ENCODE measurements at regions not wholly inside any gene's neighbourhood (a gene's known extent, or its start where the extent isn't known, plus 50 kb on each side); places are given as distances from the start of the nearest gene placed in this dataset.

- no peak for DNase-seq
Measured at GRCh38 chr9:17894501-17895160, 315.8 kb downstream of the SH3GL2 start.

DNA sequence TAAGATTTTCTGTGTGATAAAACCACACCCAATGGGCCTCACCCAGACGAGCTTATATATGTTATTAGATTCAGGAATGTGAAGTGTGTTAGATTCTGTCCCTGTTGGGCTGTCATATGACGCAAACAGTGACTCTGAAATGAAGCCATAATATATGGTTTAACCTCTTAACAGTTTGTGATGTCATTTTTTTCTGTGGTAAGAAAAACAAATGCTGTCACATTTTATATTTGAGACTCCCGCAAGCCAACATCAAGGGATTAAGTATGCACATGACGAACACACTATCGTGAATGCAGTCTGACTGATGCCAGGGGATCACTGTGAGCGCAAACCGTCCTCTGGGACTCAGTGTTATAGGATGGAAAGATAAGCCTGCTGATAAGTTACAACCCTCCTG lies 321.7 kb downstream of the SH3GL2 start:
- DNase-seq = no peak

- DNase-seq = no peak
Measured at GRCh38 chr9:17905366-17905765, 326.5 kb downstream of the SH3GL2 start.

DNA sequence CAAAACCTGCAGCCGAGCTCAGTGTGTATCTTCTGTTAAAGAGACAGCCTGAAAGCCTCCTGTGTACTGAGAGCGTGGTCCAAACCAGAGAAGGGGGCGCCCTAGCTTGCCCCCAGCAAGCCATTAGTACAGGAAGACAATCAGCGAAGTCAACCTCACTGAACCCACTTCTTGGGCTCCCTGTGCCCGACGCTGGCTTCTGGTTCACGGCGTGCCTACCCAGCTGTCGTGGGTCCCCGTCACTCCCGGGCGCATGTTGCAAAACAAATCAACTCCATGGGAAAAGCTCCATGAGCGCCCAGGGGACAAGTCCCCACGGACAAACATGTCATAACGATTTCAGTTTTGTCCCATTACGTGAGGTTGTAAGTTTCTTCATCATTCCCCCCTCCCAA lies 326.9 kb downstream of the SH3GL2 start:
- peak; percentile 33 for DNase-seq

DNA sequence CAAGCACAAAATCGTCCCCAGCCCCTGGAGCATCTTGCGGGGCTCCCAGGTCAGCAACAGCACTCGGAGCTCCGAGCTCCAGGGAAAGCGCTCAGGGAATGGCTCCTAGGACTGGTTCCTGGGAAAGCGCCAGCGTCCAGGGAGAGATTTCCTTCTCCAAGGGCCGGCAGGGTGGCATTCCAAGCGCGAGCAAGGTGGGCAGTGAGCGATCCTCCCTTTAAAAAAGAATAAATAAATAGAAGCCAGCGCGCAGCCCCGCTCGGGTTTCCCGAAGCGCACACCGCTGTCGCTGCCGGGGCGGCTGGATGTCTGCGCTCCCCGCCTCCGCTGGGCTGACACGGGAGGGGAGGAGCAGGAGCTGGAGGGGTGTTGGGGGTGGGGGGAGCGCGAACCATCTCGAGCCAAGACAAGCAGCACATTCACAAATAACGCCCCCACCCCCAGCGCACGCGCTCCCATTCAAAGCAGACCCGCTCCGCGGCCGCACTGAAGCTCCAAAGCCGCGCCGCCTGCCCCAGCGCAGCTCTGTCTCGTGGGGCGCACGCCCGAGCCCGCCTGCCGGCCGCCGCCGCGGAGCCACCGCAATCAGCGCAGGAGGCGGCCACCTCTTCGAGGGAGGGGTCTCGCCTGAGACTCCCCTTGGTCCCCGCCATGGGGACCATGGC lies 327.4 kb downstream of the SH3GL2 start:
- peak; percentile 60 for DNase-seq

- peak; percentile 54 for DNase-seq
Measured at GRCh38 chr9:17906841-17907778, 328.2 kb downstream of the SH3GL2 start.

DNA sequence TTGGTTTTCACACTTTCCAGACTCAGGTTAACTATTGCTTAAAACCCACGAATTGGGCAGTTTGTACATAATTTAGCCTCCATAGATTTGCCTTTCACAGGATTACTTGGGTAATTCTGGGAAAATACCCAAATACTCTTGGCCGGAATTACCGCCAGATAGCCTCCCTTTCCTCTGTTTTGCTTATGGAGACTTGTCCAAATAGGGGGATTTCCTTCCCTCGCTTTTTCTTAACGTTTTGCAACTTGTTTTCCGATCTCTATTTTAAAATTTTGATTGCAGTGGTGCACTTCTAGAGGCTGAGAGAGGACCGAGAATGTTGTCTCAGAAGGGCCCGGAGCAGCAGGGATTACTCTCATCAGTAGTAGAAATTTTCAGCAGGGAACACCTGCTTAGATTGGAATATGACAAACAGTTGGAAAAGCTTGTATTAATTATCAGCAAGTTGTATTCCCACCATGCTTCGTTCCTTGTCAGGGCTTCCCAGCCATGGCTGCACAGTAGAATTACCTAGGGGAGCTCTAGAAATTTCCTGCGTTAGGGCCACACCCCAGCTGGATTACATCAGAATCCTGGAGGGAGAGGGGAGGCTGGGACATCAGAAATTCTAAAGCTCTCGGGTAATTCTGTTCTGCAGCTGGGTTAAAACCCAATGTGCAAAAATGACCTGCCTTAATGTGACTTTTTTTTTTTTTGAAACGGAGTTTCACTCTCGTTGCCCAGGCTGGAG lies 329.1 kb downstream of the SH3GL2 start:
- DNase-seq = no peak

GRCh38 chr9:17926246-17926645 lies 347.4 kb downstream of the SH3GL2 start:
- DNase-seq = no peak

- no peak for DNase-seq
Measured at GRCh38 chr9:17927616-17928015, 348.8 kb downstream of the SH3GL2 start.

GRCh38 chr9:17928228-17928627 lies 349.4 kb downstream of the SH3GL2 start:
- peak; percentile 77 for DNase-seq

GRCh38 chr9:17928768-17929167 lies 349.9 kb downstream of the SH3GL2 start:
- DNase-seq = peak; percentile 33

DNA sequence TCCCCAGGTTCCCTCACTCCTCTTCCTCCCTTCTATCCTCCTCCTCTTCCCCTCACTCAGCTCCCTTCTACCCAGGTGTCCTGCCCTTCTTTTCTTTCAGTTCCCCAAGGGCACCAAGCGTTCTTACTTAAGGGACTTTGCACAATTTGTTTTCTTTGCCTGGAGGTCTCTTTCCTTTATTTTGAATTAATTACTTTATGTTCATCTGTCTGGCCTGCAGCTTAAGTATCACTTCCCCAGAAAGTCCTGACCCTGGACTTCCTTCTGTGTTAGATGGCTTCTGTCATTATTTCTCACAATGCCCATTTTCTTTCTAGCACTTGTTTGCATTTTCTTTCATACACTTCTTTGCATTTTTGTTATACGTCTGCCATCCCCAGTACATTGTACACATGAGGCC lies 350.6 kb downstream of the SH3GL2 start:
- peak; percentile 74 for DNase-seq

- DNase-seq = peak; percentile 46
Measured at GRCh38 chr9:17930071-17930470, 351.2 kb downstream of the SH3GL2 start.

DNA sequence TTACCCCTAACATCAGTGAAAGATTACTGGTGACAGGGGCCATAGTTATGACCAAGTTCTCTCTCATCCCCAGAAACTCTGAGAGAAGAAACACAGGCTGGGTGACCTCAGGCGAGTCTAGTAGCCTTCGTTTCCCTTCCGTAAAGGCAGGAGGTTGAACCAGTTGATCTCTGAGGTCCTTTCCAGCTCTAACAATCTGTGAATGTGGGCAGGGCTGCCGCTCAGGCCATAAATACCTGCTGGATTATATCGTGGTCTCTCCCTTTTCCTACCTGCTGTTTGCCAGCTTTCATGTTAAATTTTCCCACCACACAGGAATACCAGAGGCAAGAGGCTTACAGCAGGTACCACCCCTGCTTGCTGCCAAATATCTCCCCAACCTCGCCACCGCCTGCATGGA lies 357.5 kb downstream of the SH3GL2 start:
- DNase-seq = no peak

DNA sequence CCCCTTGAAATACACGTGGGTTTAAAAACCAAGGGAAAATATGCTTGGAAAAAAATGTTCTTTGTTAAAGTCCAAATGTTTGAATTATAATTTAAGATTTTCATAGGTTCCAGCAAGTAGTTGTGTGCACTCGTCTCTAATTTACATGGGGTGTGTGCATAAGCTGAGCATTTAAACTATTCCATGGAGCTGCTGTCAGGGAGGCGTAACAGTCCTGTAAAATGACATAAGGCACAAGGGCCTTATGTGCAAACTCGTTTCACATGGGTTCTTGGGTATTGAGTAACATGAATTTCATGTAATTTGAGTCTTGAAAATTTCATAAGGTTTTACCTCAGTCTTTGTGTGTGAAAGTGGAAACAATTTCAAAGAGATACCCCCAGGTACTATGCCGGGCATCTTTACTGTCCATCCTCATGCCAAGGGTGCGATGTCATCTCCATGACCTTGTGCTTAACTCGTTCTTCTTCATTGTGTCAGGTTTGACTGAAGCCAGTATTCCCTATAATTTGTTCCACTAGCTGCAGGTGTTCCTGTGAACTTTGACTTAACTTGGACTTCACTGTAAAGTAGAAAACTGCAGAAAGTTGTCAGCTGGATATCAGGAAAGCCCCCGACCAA lies 359.3 kb downstream of the SH3GL2 start:
- DNase-seq = no peak

DNA sequence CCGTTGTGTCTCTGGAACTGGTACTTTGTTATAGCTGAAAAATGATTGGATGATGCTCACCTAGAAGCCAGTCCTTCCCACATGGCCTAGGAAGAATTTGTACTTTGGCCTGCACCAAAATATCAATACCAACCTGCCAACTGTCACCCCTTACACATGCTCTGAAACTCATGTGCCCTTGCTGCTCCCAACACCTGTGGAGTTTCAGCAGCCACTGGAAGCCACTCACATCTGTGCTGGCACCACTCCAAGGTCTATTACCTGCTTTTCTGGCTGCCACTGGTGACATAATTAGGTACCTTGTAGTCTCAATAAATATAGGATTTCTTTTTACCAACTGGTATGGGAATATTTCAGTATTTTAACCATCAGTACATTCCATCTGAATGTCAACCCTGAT lies 363.6 kb downstream of the SH3GL2 start:
- peak; percentile 90 for DNase-seq

GRCh38 chr9:17955409-17955808 lies 376.5 kb downstream of the SH3GL2 start:
- no peak for DNase-seq

- no peak for DNase-seq
Measured at GRCh38 chr9:17958363-17958762, 379.5 kb downstream of the SH3GL2 start.

- DNase-seq = no peak
Measured at GRCh38 chr9:17962747-17963146, 383.9 kb downstream of the SH3GL2 start.

GRCh38 chr9:17963498-17963897 lies 384.6 kb downstream of the SH3GL2 start:
- DNase-seq = no peak

DNA sequence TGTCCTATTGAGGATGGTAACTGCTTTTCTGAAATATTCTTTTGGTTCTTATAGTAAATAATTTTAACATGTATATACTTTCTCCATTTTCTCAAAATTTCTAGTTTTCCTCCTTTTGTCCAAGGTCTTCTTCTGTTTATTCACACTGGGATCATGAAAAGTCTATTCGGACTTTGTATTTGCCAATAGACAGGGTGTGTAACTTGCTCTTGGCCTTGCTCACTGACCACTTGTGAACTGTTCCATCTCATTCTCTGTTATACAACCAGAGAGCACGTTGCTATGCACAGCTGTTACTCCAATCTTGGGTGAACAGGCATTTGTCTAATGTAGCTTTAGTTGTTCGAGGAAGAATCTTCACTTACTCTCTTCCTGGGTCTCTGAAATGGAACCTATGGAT lies 388.9 kb downstream of the SH3GL2 start:
- DNase-seq = no peak

GRCh38 chr9:17969232-17969631 lies 390.4 kb downstream of the SH3GL2 start:
- DNase-seq = no peak

DNA sequence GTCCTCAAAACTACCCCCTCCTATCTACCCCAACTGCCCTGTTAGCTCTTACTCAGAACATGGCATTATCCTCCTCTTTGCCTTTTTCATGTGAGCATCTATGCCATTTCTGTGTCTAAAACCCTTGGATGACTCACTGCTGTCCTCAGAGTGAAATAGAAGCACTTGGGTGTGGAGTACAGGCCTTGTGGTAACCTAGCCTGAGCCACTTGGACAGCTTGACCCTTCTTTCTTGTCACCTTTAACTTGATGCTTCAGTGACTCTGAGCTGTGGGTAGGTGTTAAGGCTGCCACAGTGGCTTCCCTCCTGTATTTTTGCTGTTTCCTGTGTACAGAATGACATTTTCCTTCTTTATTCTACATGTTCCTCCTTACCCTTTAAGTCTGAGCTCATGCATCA lies 391.4 kb downstream of the SH3GL2 start:
- no peak for DNase-seq
